ENCODE measurements at regions not wholly inside any gene's neighbourhood (a gene's known extent, or its start where the extent isn't known, plus 50 kb on each side); places are given as distances from the start of the nearest gene placed in this dataset.
"Not testable (repeated sequence)": the region's sequence is repeated elsewhere in the genome, so short reads cannot be mapped to it uniquely, and the experiment has no call there.

GRCh38 chr10:109809954-109810353 is 113.4 kb downstream of the XPNPEP1 start:
- not testable (repeated sequence) for DNase-seq (ENCODE audit: low read depth in 2 of 3, low spot score in 2 of 3)

GRCh38 chr10:109801191-109801590 is 122.1 kb downstream of the XPNPEP1 start:
- not testable (repeated sequence) for DNase-seq (ENCODE audit: low read depth in 2 of 3, low spot score in 2 of 3)

DNA sequence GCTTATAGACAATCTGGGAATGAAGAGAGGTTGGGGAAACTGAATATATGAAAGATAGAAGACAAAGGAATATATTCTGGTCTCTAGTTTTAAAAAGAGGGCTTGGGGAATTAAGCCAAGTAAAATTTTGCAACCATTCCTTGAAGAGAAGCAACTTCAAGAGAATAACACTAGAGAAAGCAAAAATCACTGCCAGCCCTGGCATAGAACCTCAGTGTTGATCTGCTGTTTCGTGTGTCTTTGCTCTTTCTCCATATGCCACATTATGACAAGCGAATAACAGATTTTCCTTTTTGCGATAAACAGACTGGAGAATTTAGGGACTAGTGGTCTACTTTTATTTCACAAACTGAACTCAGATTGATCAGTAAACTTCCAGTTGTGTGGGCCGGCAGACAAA is 132.7 kb downstream of the XPNPEP1 start:
- no peak for DNase-seq (ENCODE audit: low read depth in 2 of 3, low spot score in 2 of 3)

GRCh38 chr10:109784236-109784635 is 139.1 kb downstream of the XPNPEP1 start:
- DNase-seq (ENCODE audit: low read depth in 2 of 3, low spot score in 2 of 3) = no peak

DNA sequence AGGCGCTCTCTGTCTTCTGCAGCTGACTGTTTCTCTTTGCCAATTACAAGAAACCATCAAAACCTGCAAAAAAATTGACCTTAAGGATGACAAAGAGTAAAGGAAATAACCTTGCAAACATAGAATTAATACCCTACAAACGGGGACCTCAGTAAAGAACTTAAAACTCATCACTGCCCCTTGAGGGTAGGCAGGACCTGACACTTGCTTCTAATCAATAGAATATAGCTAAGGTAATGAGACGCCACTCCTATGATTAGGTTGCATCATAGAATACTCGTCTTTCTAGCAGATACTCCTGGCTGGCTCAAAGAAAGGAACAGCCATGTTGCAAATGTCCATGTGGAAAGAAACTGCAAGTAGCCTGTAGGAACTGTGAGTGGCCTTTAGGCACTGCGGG is 140.0 kb downstream of the XPNPEP1 start:
- DNase-seq (ENCODE audit: low read depth in 2 of 3, low spot score in 2 of 3) = no peak

DNA sequence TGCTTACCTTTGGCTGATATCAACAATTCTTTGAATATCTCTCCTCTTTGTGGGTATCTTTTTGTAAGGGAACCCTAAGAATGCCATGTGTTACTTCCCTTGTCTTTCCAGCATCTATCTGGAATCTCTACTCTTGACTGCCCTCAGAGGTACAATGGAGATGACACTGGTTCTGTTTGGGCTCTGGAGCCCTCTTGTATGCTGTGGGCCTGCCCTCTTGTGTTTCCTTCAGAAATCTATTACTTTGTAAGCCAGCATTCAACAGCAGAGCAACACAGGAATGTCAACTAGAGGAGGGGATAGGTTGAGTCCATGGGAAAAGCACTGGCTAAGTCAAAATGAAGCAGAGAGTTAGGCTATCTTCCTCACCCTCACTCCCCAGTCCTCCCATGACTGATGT is 142.3 kb downstream of the XPNPEP1 start:
- DNase-seq (ENCODE audit: low read depth in 2 of 3, low spot score in 2 of 3) = no peak

DNA sequence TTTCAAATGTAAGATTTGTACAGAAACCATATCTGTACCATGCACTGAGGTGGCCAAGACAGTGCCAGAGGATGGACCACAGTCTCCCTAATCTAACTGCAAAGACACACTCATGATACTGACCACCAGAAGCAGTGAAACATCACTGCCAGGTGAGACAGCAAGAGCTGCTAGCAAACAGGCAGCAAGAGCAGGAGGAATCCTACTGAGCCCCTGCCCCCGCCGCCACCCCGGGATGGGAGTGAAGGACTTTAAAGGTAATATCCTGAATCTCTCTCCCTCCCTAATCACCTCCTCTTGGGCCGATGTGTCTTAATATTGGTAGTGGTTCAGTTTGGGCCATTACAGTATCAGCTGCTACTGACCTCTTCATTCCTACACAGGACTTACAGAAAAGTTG is 144.3 kb downstream of the XPNPEP1 start:
- no peak for DNase-seq (ENCODE audit: low read depth in 2 of 3, low spot score in 2 of 3)

GRCh38 chr10:109774121-109774440 is 149.2 kb downstream of the XPNPEP1 start:
- no peak for DNase-seq (ENCODE audit: low read depth in 2 of 3, low spot score in 2 of 3)

- DNase-seq (ENCODE audit: low read depth in 2 of 3, low spot score in 2 of 3) = peak in 1 of 3 donors; percentile 3
These were observed 149.8 kb downstream of the XPNPEP1 start for GRCh38 chr10:109773288-109774120.

DNA sequence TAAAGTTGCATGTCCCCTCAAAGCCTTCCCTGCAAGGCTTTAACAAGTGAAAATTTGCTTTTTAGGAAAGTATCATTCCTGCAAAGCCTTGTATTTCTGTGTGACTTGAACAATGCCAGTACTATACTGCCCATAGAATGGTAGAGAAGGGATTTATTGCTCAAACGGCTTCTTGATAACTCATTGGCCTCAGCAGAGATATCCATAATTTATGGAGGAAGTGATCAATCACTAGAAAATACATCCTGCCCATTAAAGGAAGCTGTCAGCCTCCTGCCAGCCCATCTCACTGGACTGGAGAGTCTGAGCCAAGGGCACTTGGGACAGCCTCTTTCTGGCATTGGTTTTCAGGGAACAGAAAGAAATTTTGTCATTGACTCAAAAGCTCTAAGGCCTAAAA is 152.6 kb downstream of the XPNPEP1 start:
- DNase-seq (ENCODE audit: low read depth in 2 of 3, low spot score in 2 of 3) = no peak

DNA sequence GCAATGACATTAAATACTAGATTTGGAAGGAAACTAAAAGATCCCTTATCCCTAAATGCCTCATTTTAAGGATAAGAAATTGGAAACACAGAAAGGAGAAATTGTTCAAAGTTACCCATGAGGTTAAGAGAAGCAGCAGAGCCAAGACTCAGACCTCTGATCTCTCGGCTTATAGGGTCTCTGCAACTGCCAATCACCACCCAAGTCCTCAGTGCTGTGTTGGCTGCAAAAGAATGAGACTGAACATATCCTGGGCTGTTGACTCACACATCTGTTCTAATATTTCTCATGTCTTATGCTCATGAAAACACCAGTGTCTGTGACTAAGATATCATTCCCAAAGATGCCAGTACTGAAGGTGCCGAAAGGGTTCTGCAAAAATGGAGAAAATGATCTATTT is 153.3 kb downstream of the XPNPEP1 start:
- DNase-seq (ENCODE audit: low read depth in 2 of 3, low spot score in 2 of 3) = no peak

GRCh38 chr10:109765838-109766237 is 157.5 kb downstream of the XPNPEP1 start:
- DNase-seq (ENCODE audit: low read depth in 2 of 3, low spot score in 2 of 3) = no peak

- no peak for DNase-seq (ENCODE audit: low read depth in 2 of 3, low spot score in 2 of 3)
These were observed 160.8 kb downstream of the XPNPEP1 start for GRCh38 chr10:109762555-109762954.

DNA sequence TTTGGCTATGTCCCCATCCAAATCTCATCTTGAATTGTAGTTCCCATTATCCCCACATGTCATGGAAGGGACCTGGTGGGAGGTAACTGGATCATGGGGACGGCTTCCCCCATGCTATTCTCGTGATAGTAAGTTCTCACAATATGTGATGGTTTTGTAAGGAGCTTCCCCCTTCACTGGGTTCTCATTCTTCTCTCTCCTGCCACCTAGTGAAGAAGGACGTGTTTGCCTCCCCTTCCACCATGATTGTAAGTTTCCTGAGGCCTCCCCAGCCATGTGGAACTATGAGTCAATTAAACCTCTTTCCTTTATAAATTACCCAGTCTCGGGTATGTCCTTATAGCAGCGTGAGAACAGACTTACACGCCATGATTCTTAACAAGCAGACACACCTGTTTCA is 165.6 kb downstream of the XPNPEP1 start:
- not testable (repeated sequence) for DNase-seq (ENCODE audit: low read depth in 2 of 3, low spot score in 2 of 3)

DNA sequence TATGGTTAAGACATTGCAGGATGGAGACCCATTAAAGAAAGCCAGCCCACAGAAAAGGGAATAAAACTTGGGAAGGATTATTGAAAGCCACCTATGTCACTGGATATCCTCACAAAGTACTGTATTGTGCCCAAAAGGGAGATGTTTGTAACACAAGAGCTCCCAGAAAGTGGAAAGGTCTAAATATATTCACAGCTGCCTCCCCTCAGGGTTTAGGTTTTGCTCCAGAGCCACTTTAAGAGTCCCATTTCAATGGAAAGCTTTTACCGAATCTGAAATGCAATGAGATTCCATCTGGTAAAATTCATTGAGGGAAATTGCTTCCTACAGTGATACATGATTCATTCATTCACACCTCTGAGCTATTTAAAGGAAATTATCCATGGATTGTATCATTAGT is 176.4 kb downstream of the XPNPEP1 start:
- DNase-seq (ENCODE audit: low read depth in 2 of 3, low spot score in 2 of 3) = no peak

DNA sequence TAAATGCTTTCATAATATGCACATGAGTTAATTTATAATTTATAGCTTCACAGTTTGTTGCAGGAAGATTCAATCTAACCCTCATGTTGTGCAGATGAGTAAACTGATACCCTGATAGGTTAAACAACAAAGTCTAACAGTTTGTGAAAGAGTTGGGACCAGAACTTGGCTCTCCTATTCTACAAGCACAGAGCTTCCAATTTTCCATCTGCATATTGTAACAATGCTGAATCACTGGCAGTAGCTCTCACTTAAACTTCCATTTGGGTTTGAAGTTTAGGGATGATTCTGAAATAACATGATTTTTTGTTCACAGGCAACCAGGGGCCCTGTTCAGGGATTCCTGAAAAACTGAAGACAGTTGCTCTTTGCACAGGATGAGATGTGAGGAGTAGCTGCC is 179.3 kb downstream of the XPNPEP1 start:
- DNase-seq (ENCODE audit: low read depth in 2 of 3, low spot score in 2 of 3) = no peak

- no peak for DNase-seq (ENCODE audit: low read depth in 2 of 3, low spot score in 2 of 3)
These were observed 179.7 kb downstream of the XPNPEP1 start for GRCh38 chr10:109743574-109743973.

DNA sequence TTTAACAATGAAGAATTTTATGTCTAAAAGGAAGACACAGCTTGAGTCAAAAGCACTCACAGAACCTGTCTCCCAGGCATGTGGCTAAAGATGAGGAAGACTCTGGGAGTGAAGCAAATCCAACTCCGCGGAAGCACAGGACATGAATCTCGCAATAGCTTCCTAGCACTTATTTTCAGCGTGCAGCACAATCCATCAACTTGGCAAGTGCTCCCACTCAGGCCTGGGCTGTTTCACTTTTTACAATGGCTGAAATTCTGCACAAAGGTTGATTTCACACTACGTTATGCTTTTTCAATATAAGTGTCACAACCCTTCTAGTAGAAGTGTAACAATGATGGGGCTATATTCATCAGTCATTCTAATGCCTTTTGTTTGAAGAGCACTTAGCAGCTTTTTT is 180.2 kb downstream of the XPNPEP1 start:
- no peak for DNase-seq (ENCODE audit: low read depth in 2 of 3, low spot score in 2 of 3)

DNA sequence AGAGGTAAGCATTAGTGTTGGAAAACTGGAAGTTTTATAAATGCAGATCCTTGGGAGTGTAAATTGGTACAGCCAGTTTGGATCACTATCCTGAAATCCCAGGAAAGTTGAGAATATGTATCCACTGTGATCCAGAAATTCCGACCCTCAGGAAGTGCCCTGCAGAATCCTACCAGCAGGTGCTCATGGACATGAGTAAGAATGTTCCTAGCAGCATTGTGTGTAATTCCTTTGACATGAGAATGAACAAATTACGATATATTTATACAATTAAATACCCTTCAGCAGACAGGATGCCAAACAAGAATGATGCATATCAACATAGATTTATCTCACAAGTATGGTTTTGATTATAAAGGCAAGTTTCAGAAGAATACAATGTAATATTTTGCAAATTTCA is 181.6 kb downstream of the XPNPEP1 start:
- DNase-seq (ENCODE audit: low read depth in 2 of 3, low spot score in 2 of 3) = no peak

- no peak for DNase-seq (ENCODE audit: low read depth in 2 of 3, low spot score in 2 of 3)
These were observed 182.9 kb downstream of the XPNPEP1 start for GRCh38 chr10:109740436-109740835.

DNA sequence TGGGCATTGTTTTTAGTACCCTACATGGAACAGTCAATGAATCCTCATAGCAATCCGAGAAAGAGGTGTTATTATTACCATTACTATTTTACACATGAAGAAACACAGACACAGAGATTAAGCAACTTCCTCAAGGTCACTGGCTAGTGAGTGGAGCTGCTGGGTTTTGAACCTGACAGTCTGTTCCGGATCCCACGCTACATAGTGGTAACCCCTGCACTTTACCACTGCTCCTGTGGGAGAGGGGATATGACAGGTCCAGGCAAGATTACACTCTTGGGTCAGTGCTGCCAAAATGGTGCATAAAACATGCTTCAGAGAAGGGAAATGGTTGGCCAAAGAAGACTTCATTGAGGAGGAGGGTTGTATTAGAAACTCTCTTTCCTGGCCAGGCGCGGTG is 185.7 kb downstream of the XPNPEP1 start:
- DNase-seq (ENCODE audit: low read depth in 2 of 3, low spot score in 2 of 3) = no peak

- no peak for DNase-seq (ENCODE audit: low read depth in 2 of 3, low spot score in 2 of 3)
These were observed 186.3 kb downstream of the XPNPEP1 start for GRCh38 chr10:109737009-109737408.

DNA sequence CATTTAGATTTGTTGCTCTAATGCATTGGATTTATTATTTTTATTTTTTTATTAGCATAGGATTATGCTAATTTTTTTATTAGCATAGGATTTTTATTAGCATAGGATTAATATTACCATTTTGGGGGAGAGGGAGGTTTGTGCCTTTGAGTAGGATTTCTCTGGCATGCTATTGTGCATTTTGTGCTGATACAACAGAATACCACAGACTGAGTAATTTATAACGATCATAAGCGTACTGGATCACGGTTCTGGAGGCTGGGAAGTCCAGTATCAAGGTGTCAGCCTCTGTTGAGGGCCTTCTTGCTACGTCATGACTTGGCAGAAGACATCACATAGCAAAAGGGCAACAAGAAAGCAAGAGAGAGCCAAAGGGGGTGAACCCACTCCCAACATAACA is 187.5 kb downstream of the XPNPEP1 start:
- no peak for DNase-seq (ENCODE audit: low read depth in 2 of 3, low spot score in 2 of 3)
